ENCODE measurements at regions not wholly inside any gene's neighbourhood (a gene's known extent, or its start where the extent isn't known, plus 50 kb on each side); places are given as distances from the start of the nearest gene placed in this dataset.

DNA sequence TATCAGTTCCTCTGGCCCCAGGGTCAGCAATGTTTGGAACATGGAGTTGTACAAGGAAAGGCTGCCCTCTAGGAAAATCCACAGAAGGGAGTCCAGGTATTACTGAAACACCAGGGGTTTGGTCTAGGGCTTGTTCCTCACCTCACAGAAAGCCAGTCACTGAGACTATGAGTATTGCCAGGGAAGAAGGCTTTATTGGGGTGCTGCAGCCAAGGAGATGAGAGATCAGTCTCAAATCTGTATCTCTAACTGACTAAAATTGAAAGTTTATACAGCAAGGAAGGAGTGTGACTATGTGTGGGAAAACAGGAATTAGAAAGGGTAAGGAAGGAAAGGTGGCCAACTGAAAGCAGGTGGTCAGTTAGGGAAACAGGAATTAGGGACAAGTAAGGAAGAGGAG is 172.3 kb downstream of the LYPLAL1 start:
- TF ChIP-seq CTCF (IDR thresholded peaks at IDR 0.05), result no peak
- no peak for ATAC-seq (ENCODE audit: low FRiP score)
- DNase-seq (ENCODE audit: low spot score), result no peak

GRCh38 chr1:219342836-219343235 is 169.2 kb downstream of the LYPLAL1 start:
- no peak for DNase-seq (ENCODE audit: low spot score)
- no peak for ATAC-seq (ENCODE audit: low FRiP score)

GRCh38 chr1:219340796-219341195 is 167.1 kb downstream of the LYPLAL1 start:
- no peak for ATAC-seq (ENCODE audit: low FRiP score)
- DNase-seq (ENCODE audit: low spot score), result no peak
- TF ChIP-seq CTCF (IDR thresholded peaks at IDR 0.05), result no peak

More at GRCh38 chr1:219342836-219343235, 169.2 kb downstream of the LYPLAL1 start:
- no peak for TF ChIP-seq CTCF (IDR thresholded peaks at IDR 0.05)

DNA sequence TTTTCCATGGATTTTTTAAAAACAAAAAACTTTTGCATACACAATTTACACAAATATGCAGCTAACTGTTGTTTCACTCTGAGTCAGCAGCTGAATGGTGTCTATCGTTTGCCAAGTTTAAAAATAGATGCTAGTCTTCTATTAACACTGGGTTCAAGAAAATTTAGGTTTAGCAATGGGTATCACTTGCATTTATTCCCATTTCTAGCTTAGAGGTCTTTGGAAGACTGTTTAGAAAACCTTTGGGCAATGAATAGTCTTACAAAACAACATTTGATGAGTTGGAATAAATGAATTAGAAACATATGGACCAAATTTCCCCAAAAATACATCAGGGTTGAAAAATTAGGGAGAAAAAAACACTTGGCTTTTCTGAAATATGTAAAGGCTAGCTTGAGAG is 165.8 kb downstream of the LYPLAL1 start:
- no peak for TF ChIP-seq CTCF (IDR thresholded peaks at IDR 0.05)
- ATAC-seq (ENCODE audit: low FRiP score), result no peak
- DNase-seq (ENCODE audit: low spot score), result no peak

GRCh38 chr1:219337588-219337987 is 163.9 kb downstream of the LYPLAL1 start:
- no peak for TF ChIP-seq CTCF (IDR thresholded peaks at IDR 0.05)
- DNase-seq (ENCODE audit: low spot score), result no peak
- ATAC-seq (ENCODE audit: low FRiP score), result no peak

DNA sequence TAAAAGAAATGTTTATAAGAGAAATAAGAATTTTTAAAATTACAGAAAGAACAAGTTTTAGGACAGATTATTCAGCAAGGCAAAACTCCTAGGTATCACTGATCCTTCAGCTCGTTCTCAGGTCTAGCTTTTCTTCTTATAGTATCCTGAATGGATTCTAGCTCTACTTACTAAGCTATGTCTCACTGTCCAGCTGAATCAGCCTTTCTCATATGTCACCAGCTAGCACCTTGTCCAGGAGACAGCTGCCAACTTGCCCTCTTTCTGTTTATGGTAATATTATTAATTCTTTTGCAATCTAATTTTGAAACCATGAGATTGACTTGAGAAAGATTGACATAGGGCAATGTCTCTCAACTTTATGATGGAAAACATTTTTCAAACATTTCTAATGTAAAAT is 159.9 kb downstream of the LYPLAL1 start:
- ATAC-seq (ENCODE audit: low FRiP score) (no peak), DNase-seq (ENCODE audit: low spot score) (no peak)
- TF ChIP-seq CTCF (IDR thresholded peaks at IDR 0.05), result no peak

DNA sequence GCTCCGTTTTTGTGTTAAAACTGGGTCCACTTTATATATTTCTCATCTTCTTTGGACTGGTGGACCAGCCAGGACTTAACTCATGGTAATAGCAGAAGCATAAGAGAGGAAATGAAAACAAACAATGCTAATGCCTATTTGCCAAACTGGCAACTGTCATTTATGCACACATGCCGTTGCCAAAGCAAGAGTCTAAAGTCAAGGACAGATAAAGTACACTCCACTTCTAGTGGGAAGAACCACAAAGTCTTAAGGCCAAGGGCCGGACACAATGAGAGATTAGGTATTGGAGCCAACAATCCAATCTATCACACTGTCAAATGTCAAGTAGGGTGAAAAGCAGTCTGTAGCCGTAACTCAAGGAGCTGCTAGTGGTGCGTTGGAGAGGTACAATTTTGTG is 157.7 kb downstream of the LYPLAL1 start:
- no peak for ATAC-seq (ENCODE audit: low FRiP score)
- DNase-seq (ENCODE audit: low spot score), result no peak
- no peak for TF ChIP-seq CTCF (IDR thresholded peaks at IDR 0.05)

Data from omental fat pad (tissue), 3 donors.